GM10248 (cell line): ENCODE measurements at regions not wholly inside any gene's neighbourhood (a gene's known extent, or its start where the extent isn't known, plus 50 kb on each side); places are given as distances from the start of the nearest gene placed in this dataset.

ENCODE experiments used
- CTCF ChIA-PET: fragments of 300-600 bp; sonication (Branson Sonifier 250); formaldehyde crosslinking; extraction: SDS; loops from one replicate; lab custom pipeline; 2021; ENCODE audit warnings: antibody characterized with exemption; lab: Yijun Ruan, JAX
- POLR2A ChIA-PET: fragments of 350-650 bp; sonication (Branson Sonifier 250); formaldehyde crosslinking; extraction: SDS; loops from one replicate; lab custom pipeline; 2020; ENCODE audit warnings: antibody characterized with exemption; lab: Yijun Ruan, JAX
- DNase-seq: peaks from one replicate; pipeline ENCODE4 v3.0.0; 2012; ENCODE audit errors: extremely low spot score
- TF ChIP-seq, protein P1 (sequence below): IDR thresholded peaks from 2 replicates; pipeline ENCODE4 v1.5.1; 2012; ENCODE audit warnings: mild to moderate bottlenecking, low read depth; ENCODE audit errors: extremely low read depth, missing control alignments, control extremely low read depth

GRCh38 chr11:26843539-26843938, 121.7 kb upstream of the SLC5A12 start:
- TF ChIP-seq, protein P1, sequence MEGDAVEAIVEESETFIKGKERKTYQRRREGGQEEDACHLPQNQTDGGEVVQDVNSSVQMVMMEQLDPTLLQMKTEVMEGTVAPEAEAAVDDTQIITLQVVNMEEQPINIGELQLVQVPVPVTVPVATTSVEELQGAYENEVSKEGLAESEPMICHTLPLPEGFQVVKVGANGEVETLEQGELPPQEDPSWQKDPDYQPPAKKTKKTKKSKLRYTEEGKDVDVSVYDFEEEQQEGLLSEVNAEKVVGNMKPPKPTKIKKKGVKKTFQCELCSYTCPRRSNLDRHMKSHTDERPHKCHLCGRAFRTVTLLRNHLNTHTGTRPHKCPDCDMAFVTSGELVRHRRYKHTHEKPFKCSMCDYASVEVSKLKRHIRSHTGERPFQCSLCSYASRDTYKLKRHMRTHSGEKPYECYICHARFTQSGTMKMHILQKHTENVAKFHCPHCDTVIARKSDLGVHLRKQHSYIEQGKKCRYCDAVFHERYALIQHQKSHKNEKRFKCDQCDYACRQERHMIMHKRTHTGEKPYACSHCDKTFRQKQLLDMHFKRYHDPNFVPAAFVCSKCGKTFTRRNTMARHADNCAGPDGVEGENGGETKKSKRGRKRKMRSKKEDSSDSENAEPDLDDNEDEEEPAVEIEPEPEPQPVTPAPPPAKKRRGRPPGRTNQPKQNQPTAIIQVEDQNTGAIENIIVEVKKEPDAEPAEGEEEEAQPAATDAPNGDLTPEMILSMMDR, result no peak
- CTCF ChIA-PET, result interaction anchor here (1.0 kb wide), 1 partner anchor 11 kb away, joined by 3 read pairs; no protein-coding TSS in a partner anchor
- no peak for DNase-seq
- POLR2A ChIA-PET, result no interaction called here

DNA sequence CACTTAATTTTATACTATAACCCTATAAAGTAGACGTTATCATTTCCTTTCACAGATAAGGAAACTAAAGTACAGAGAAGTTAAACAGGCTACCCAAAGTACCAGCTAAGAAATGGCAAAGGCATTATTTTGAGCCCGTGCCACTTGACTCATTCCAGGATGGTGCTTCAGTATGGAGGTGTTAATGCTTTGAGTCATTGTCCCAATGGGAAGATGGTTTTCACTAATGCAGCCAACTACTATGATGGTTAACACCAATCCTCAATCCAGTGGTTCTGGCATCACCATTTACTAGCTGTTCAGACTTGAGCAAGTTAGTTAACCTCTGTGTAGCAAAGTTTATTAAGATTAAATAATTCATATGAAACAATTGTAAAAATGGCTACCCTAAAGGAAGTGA, 123.1 kb upstream of the SLC5A12 start:
- TF ChIP-seq, protein P1, result no peak
- POLR2A ChIA-PET, result no interaction called here
- CTCF ChIA-PET, result interaction anchor here (1.4 kb wide), 1 partner anchor 15 kb away, joined by 3 read pairs; no protein-coding TSS in a partner anchor
- no peak for DNase-seq

DNA sequence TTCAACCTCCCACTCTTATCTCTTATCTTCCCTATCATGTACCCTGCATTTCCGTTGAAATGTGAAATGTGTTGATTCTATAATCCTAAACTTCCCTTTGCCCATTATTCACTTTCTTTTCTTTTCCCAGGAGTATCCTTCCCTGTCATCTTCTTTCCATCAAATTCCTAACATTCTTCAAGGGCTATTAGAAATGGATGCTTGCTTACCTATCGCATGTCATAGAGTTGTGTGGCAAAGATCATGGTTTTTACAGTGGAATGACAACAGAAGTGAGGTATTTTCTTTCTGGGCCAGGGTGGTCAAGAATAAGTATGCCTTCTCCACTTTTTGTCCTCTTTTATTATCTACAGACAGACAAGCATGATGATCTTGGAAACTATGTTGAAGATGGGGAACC, 124.4 kb upstream of the SLC5A12 start:
- DNase-seq, result no peak
- ChIA-PET CTCF (no interaction called here), POLR2A (no interaction called here)
- TF ChIP-seq, protein P1, result no peak

DNA sequence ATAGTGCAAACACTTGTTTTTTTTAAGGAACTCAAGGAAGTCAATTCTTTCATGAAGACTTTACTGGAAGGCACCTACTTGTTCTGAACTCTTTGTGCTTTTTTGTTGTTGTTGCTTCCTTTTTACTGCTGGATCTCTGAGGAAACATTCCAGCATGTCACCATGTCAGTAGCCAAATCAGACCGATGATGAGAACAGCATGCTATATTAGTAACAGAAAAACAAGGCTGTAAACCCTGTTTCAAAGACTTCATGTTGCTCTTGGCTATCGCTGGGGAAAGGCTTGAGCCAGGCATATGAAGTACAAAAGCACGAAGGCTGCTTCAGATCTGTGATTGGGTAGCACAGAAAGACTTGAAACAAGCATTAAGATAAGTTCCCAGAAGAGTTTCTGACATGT, 125.6 kb upstream of the SLC5A12 start:
- POLR2A ChIA-PET, result no interaction called here
- DNase-seq, result no peak
- TF ChIP-seq, protein P1, result no peak
- CTCF ChIA-PET, result no interaction called here

- ChIA-PET POLR2A (no interaction called here), CTCF (no interaction called here)
- no peak for DNase-seq
- TF ChIP-seq, protein P1, result no peak
These were observed 126.1 kb upstream of the SLC5A12 start for GRCh38 chr11:26847977-26848376.

- ChIA-PET POLR2A (no interaction called here), CTCF (interaction anchor here (2.3 kb wide), 1 partner anchor 17 kb away, joined by 4 read pairs; no protein-coding TSS in a partner anchor)
- no peak for DNase-seq
- TF ChIP-seq, protein P1, result no peak
These were observed 127.2 kb upstream of the SLC5A12 start for GRCh38 chr11:26849036-26849435.

DNA sequence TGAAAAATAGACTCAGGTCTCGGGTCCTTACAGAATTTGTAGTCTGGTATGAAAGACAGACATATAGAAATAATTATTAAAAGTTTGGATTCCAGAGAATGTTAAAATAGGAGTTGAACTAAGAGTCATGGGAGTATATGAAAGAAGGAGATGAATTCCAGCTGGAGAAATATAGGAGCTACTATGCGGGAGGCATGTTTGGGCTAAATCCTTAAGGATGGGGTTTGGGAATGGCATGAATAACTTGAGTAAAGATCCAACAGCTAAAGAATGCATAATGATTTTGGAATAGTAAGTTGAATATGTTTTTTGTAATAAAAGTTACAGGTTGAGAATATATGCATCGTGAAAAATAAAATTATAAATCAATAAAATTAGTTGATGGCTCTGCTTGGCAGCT, 129.4 kb upstream of the SLC5A12 start:
- ChIA-PET POLR2A (no interaction called here), CTCF (no interaction called here)
- TF ChIP-seq, protein P1, result no peak
- DNase-seq, result no peak
